A549 (cell line): ENCODE measurements at regions not wholly inside any gene's neighbourhood (a gene's known extent, or its start where the extent isn't known, plus 50 kb on each side); places are given as distances from the start of the nearest gene placed in this dataset.

Experiments
- ATAC-seq, 2 experiments: fragments of 200-7000 bp in 1 of 2; fragments of >200 bp in 1 of 2; cut with Nextera tagmentation in 1 of 2; cut with Tn5 transposase in 1 of 2; 3 replicates each; pipeline versions ENCODE4 v1.8.0 to v1.9.1; 2018 to 2020; ENCODE audit warnings: mild to moderate bottlenecking in 1 of 2, moderate library complexity in 1 of 2
- CTCF ChIA-PET: fragments of 300-600 bp; sonication (Branson Sonifier 250); formaldehyde crosslinking; extraction: SDS; loops from one replicate; lab custom pipeline; 2021; ENCODE audit warnings: antibody characterized with exemption, inconsistent platforms; lab: Yijun Ruan, JAX
- POLR2A ChIA-PET: fragments of 350-600 bp; formaldehyde crosslinking; extraction: SDS; loops from one replicate; lab custom pipeline; 2021; ENCODE audit warnings: antibody characterized with exemption, inconsistent platforms; lab: Yijun Ruan, JAX
- DNase-seq, 2 experiments: peaks; one replicate each; pipeline versions ENCODE4 v3.0.0 to v3.0.0-alpha.2; 2011 to 2016; ENCODE audit warnings: low read depth in 1 of 2, low spot score in 1 of 2
- FAIRE-seq: peaks from 2 replicates; lab custom pipeline; 2011; peaks lifted over from hg19 to GRCh38; lab: Jason Lieb, UNC
- H3K27ac ChIP-seq, 2 experiments: fragments of >200 bp; sonication (Bioruptor Twin); formaldehyde crosslinking; 3 replicates each; pipeline ENCODE4 v1.5.1; 2016 to 2017
- H3K4me1 ChIP-seq: fragments of >200 bp; sonication (Bioruptor Twin); formaldehyde crosslinking; 3 replicates; pipeline ENCODE4 v1.6.1; 2016
- H3K4me2 ChIP-seq: fragments of >200 bp; sonication (Bioruptor Twin); formaldehyde crosslinking; 3 replicates; pipeline ENCODE4 v1.6.1; 2016
- H3K4me3 ChIP-seq: fragments of >200 bp; sonication (Bioruptor Twin); formaldehyde crosslinking; 3 replicates; pipeline ENCODE4 v1.5.1; 2016
- H3K9me3 ChIP-seq: fragments of >200 bp; sonication (Bioruptor Twin); formaldehyde crosslinking; 3 replicates; pipeline ENCODE4 v1.6.1; 2016
- ATOH8 ChIP-seq: fragments of 250-450 bp; sonication (Bioruptor Pico); IDR thresholded peaks from 2 replicates; pipeline ENCODE4 v1.5.0; 2020; ENCODE audit warnings: low read depth, mild to moderate bottlenecking, moderate library complexity
- BCL3 ChIP-seq: fragments of >200 bp; sonication (Bioruptor Twin); formaldehyde crosslinking; IDR thresholded peaks from 3 replicates; pipeline ENCODE4 v1.6.1; 2016
- CHD2 ChIP-seq: fragments of 150-350 bp; IDR thresholded peaks from 2 replicates; pipeline ENCODE4 v1.6.1; 2014; ENCODE audit warnings: low read length; ENCODE audit not compliant: partially characterized antibody
- CTCF ChIP-seq: fragments of >200 bp; sonication (Bioruptor Twin); formaldehyde crosslinking; IDR thresholded peaks from 3 replicates; pipeline ENCODE4 v1.5.1; 2016
- E2F6 ChIP-seq: IDR thresholded peaks from 2 replicates; pipeline ENCODE4 v1.6.1; 2012; ENCODE audit warnings: low read depth, borderline replicate concordance
- FOSL2 ChIP-seq, 2 experiments: fragments of 450-650 bp in 1 of 2; fragments of >200 bp in 1 of 2; sonication (Bioruptor Twin) in 1 of 2; formaldehyde crosslinking; IDR thresholded peaks; 2 replicates each; pipeline versions ENCODE4 v1.5.0 to v1.6.1; 2016 to 2020; ENCODE audit warnings: mild to moderate bottlenecking in 1 of 2, moderate library complexity in 1 of 2
- HEYL ChIP-seq: fragments of 250-450 bp; sonication (Bioruptor Pico); IDR thresholded peaks from 2 replicates; pipeline ENCODE4 v1.8.0; 2021; ENCODE audit warnings: mild to moderate bottlenecking, moderate library complexity
- HOXB5 ChIP-seq: fragments of 250-450 bp; sonication (Bioruptor Pico); IDR thresholded peaks from 2 replicates; pipeline ENCODE4 v1.5.0; 2020; ENCODE audit warnings: mild to moderate bottlenecking, moderate library complexity
- JUN ChIP-seq, 2 experiments: fragments of >200 bp; sonication (Bioruptor Twin); formaldehyde crosslinking; IDR thresholded peaks; 2 replicates in 1 of 2; 3 replicates in 1 of 2; pipeline ENCODE4 v1.6.1; 2016 to 2017
- KDM1A ChIP-seq: fragments of 200-600 bp; sonication (generic); IDR thresholded peaks from 2 replicates; pipeline ENCODE4 v1.6.1; 2016; ENCODE audit warnings: low read depth, mild to moderate bottlenecking
- MAX ChIP-seq: IDR thresholded peaks from 2 replicates; pipeline ENCODE4 v1.6.1; 2012
- MYC ChIP-seq: IDR thresholded peaks from 2 replicates; pipeline ENCODE4 v1.6.1; 2012; ENCODE audit warnings: mild to moderate bottlenecking, inconsistent platforms, low read length, improper control_type of control experiment, borderline replicate concordance
- NPAS2 ChIP-seq: fragments of 250-450 bp; sonication (Bioruptor Pico); IDR thresholded peaks from 2 replicates; pipeline ENCODE4 v1.8.0; 2022; ENCODE audit warnings: mild to moderate bottlenecking, moderate library complexity, borderline replicate concordance
- PBX3 ChIP-seq: IDR thresholded peaks from 2 replicates; pipeline ENCODE4 v1.6.1; 2012
- RARB ChIP-seq: fragments of 250-450 bp; sonication (Bioruptor Pico); IDR thresholded peaks from 2 replicates; pipeline ENCODE4 v1.8.0; 2021; ENCODE audit warnings: mild to moderate bottlenecking, moderate library complexity
- RCOR1 ChIP-seq: fragments of 150-350 bp; IDR thresholded peaks from 2 replicates; pipeline ENCODE4 v1.6.1; 2014; ENCODE audit warnings: antibody characterized with exemption, low read length, low read depth
- REST ChIP-seq: fragments of 200-600 bp; sonication (generic); IDR thresholded peaks from 2 replicates; pipeline ENCODE4 v1.6.1; 2016; ENCODE audit warnings: antibody characterized with exemption, mild to moderate bottlenecking, moderate library complexity
- RFX5 ChIP-seq: fragments of 450-650 bp; IDR thresholded peaks from 2 replicates; pipeline ENCODE4 v1.7.1; 2014; ENCODE audit warnings: antibody characterized with exemption, mild to moderate bottlenecking, moderate library complexity
- RNF2 ChIP-seq: fragments of 200-600 bp; sonication (generic); IDR thresholded peaks from 2 replicates; pipeline ENCODE4 v1.6.1; 2016; ENCODE audit warnings: low read depth, mild to moderate bottlenecking, antibody characterized with exemption, moderate library complexity, borderline replicate concordance
- SREBF2 ChIP-seq: fragments of 450-650 bp; IDR thresholded peaks from 2 replicates; pipeline ENCODE4 v1.6.1; 2014; ENCODE audit warnings: mild to moderate bottlenecking, moderate library complexity
- TP53 ChIP-seq: fragments of 250-450 bp; sonication (Bioruptor Pico); IDR thresholded peaks from 2 replicates; pipeline ENCODE4 v1.5.0; 2021; ENCODE audit warnings: mild to moderate bottlenecking, moderate library complexity
- USF2 ChIP-seq: fragments of 450-650 bp; IDR thresholded peaks from 2 replicates; pipeline ENCODE4 v1.6.1; 2014; ENCODE audit warnings: antibody characterized with exemption
- ZC3H11A ChIP-seq: fragments of 450-650 bp; IDR thresholded peaks from 2 replicates; pipeline ENCODE4 v1.6.1; 2014; ENCODE audit warnings: antibody characterized with exemption, mild to moderate bottlenecking
- ZNF302 ChIP-seq: fragments of 250-450 bp; sonication (Bioruptor Pico); IDR thresholded peaks from 2 replicates; pipeline ENCODE4 v1.9.0; 2021; ENCODE audit warnings: inconsistent platforms, mild to moderate bottlenecking, moderate library complexity
- ZSCAN20 ChIP-seq: fragments of 250-450 bp; sonication (Bioruptor Pico); IDR thresholded peaks from 2 replicates; pipeline ENCODE4 v1.8.0; 2022; ENCODE audit warnings: mild to moderate bottlenecking, moderate library complexity
- whole genome bisulfite sequencing: methylation state at CpG from one replicate; pipeline ENCODE4 v1.1.6; 2017; ENCODE audit errors: missing lambda C conversion rate; 5-methylcytosine and 5-hydroxymethylcytosine counted together

GRCh38 chr4:181017038-181017437 is 1226.2 kb upstream of the TENM3 start:
- ATAC-seq (no peak), DNase-seq (no peak), FAIRE-seq (no peak)
- ChIA-PET CTCF (no interaction called here), POLR2A (no interaction called here)
- TF ChIP-seq MAX (no peak), E2F6 (no peak), ZNF302 (no peak), CTCF (no peak), FOSL2 (IDR thresholded peaks at IDR 0.05) (no peak), FOSL2 (CRISPR knock-in tag; IDR thresholded peaks at IDR 0.05) (no peak), USF2 (no peak), JUN (IDR thresholded peaks at IDR 0.05) (no peak), RNF2 (no peak), KDM1A (no peak), MYC (no peak), RARB (no peak), HEYL (CRISPR knock-in tag) (no peak), NPAS2 (CRISPR knock-in tag) (no peak), RFX5 (no peak), ZC3H11A (no peak), HOXB5 (CRISPR knock-in tag) (no peak), SREBF2 (no peak), RCOR1 (no peak), BCL3 (no peak), CHD2 (no peak)
- Histone ChIP-seq H3K4me2 (no peak overlapping the region), H3K4me3 (no peak overlapping the region), H3K9me3 (no peaks in the 10 kb centered on the region), H3K4me1 (no peaks in the 10 kb centered on the region), H3K27ac (no peak overlapping the region)
- WGBS = 17% methylated on average over 5 of the region's 5 CpGs

GRCh38 chr4:181018472-181018871 is 1224.7 kb upstream of the TENM3 start:
- H3K4me3 ChIP-seq = no peak overlapping the region
- ATAC-seq (no peak), FAIRE-seq (no peak), DNase-seq (no peak)
- H3K27ac ChIP-seq = no peak overlapping the region
- POLR2A ChIA-PET = no interaction called here
- no peak overlapping the region for H3K4me2 ChIP-seq
- no peaks in the 10 kb centered on the region for H3K4me1 ChIP-seq
- 4% methylated on average over 4 of the region's 4 CpGs for WGBS
- no peaks in the 10 kb centered on the region for H3K9me3 ChIP-seq
- CTCF ChIA-PET = no interaction called here
- TF ChIP-seq REST (no peak), NPAS2 (CRISPR knock-in tag) (no peak), ZSCAN20 (CRISPR knock-in tag) (no peak), TP53 (CRISPR knock-in tag) (no peak), CTCF (no peak), PBX3 (no peak), ATOH8 (CRISPR knock-in tag) (no peak), MAX (no peak)
